ENCODE measurements at regions not wholly inside any gene's neighbourhood (a gene's known extent, or its start where the extent isn't known, plus 50 kb on each side); places are given as distances from the start of the nearest gene placed in this dataset.

DNA sequence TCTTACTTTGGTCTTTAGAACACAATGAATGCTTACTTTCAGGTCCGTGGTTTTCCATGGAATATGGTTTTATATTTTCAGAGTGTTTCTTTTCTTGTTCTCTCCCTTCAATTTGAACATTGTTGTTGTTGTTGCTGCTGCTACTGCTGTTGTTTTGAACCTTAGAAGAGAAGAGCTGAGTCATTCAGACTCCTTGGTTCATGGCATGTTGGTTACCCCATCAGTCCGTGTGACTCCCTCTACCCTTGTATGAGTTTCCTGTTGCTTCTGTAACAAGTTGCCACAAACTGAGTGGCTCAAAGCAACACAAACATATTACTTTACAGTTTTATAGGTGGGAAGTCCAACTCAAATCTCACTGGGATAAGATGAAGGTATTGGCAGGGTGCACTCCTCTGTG lies 511.0 kb downstream of the INSC start:
- no peak for DNase-seq

DNA sequence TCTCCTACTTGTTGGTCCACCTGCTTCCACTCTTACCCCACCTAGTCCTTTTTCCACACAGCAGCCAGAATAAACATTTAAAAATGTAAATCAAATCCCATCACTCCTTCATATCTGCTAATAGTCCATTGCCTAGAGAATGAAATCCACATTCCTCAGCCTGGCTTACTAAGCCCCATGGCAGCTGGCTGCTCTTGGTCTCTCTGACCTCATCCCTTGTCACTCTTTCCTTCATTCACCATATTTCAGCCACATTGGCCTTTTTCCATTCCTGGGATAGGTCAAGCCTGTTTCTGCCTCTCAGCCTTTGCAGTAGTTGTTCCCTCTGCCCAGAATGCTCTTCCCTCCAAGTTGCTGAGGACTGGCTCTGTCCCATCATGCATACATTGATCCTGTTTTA lies 512.8 kb downstream of the INSC start:
- DNase-seq, result no peak

DNA sequence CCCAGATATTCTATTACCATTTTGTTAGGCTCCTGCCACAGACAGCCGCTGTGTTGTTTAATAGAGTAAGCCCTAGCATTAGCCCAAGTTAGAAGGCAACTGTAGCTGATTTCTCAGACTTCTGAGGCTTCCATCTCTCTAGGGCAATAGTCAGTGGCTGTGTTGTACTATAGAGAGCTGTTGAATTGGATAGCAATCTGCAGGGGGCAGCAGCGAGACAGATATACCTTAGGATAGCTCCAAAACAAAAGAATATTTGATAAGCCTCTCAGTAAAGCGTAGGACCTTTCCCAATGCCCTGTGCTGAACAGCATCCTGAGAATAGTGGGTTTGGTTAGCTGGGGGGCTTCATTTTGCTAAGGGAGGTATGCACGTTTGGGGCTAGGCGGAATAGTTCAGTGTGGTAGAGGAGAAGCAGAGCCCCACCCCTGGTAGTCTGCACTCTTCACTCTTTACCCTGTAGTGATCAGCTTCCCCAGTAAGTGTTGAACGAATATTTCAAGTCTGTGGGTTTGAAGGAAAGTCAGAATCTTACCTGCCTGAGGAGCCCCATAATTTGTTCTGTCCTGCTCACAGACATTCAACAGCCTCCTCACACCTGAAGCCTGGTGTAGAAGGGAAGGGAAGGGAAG lies 515.1 kb downstream of the INSC start:
- DNase-seq, result no peak

DNA sequence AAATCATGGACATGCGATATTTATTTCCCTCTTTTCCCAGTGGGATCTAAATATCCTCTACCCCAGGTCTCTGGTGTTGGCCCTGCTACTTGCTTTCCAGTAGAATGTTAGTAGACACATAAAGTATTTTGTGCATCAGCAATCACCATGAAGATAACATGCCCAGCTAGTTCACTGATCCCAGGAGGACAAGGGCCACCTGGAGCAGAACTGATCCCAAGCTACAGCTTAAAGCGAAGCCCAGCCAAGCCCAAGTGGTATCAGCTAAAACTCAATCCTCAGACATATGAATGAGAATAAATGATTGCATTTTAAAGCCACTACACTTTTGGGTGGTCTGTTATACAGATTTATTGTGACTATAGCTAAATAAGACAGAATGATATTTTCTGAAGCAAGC lies 516.2 kb downstream of the INSC start:
- no peak for DNase-seq

DNA sequence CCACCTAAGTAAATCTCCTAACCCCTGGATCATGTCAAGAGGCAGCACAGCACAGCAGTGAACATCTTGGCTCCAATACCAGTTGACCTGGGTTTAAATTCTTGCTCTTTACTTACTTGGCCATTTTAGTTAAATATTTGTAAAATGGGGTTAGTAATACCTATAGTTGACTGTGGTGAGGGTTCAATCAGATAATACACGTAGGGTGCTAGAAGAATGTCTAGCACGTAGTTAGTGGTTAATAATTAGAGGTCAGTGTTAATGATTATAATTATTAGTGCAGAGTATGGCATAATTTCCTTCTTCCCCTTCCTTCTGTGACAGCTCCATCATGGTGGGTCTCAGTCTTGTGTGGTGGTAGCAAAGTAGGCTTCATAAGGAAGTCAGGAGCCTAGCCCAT lies 520.8 kb downstream of the INSC start:
- no peak for DNase-seq

DNA sequence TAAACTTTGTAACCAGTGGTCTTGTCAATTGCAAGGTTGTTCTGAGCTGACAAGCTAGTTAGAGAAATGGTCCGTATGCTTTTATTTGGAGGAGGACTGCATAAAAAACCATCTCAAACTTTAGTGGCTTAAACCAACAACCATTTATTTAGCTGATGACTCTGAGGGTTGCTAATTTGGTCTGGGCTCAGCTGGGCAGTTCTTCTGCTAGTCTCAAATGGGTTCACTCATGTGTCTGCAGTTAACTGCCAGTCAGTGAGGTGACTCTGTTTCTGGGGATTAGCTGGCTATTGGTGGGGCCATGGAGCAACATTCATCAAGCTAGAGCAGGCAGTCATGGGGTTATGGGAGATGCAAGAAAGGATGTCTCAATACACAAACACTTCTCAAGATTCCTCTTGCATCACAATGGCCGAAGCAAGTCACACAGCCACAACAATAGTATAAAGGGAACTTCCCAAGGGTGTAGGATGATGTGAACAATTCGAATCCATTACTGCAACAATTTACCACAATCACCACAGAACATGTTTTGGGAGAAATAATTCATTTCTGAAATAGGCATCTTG lies 521.9 kb downstream of the INSC start:
- DNase-seq, result no peak

DNA sequence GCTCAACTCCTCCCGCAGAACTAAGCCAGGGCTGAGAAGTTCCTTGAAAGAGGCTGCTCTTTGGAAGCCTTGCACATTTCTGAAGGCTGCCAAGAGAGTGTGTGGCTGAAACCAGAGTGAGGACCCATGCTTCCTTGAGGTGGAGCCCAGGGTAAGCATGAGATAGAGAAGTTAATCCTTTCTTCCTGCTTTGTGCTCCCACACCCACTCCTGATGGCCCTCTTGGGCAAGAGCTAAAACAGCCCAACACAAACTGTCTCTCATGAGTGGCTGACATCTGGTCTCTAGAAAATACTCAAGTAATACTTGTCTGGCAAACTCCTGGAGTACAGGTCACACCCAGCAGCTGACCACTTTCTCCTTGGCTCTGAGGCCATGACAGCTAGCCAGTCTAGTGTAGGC lies 523.7 kb downstream of the INSC start:
- no peak for DNase-seq

DNA sequence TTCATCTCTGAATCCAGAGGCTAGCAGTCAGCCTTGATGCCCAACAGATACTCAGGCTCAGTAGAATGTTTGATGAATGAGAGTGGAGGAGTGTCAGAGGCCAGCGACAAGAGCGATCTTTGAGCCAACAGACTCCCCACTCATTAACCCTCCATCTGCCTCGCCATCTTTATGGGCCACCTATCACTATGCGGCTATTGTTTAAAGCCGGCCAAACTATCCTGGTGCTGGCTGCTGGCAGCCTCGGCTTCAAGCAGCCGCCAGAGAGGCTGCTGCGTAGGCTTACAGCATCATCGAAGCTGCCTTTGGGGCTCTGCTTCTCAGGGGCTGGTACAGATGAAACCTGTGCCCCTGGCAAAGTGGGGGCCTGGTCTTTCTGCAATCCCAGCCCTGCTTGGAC lies 525.6 kb downstream of the INSC start:
- no peak for DNase-seq

DNA sequence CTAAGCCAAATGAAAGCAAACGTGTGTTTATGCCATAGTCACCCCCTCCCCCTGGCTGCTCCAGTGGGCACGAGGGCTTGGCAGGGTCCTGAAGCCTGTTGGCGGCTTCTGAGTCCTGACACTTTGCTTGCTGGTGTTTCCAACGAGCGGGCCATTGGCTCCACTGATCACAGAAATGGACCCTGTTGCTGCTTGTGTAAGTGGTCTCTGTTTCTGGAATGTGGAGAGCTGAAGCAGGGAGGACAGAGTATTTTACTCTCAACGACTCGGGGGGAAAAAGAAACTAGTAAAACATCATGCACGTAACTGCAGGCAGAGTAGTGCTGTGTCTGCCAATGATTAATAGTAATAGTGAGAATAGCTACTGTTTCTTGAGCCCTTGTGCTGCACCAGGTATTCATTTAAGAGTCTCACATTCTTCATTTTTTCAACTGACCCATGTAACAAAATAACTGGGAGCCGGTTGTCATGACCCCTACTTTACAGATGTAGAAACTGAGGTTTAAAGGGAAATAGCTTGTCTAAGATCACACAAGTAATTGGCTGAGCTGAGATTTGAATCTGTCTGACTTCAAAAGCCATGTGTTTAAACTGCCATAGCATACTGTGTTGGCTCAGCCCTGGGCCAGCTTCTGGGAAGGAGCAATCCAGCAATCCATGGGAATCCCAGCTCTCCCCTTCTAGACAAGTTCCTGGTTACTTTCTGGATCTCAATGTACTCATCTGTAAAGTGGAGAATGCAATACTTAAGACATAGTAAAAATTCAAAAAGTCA lies 526.7 kb downstream of the INSC start:
- DNase-seq, result no peak

DNA sequence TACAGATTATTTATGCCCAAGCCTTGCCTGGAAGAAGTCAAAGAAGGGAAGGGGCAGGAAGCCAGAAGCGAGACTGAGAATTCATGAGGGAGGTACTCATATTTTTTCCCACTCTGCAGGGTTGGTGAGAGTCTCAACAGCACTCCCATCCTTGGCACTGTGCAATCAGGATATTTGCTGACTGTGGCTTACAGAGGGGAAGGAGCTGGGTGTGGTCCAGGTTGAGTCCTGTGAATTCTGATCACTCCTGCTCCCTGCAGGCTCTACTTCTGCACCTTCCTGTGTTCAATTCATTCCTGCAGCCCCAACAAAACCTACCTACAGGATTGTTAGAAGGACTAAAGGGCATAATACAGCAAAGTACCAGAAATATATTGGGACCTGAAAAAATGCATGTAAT lies 530.5 kb downstream of the INSC start:
- no peak for DNase-seq

DNA sequence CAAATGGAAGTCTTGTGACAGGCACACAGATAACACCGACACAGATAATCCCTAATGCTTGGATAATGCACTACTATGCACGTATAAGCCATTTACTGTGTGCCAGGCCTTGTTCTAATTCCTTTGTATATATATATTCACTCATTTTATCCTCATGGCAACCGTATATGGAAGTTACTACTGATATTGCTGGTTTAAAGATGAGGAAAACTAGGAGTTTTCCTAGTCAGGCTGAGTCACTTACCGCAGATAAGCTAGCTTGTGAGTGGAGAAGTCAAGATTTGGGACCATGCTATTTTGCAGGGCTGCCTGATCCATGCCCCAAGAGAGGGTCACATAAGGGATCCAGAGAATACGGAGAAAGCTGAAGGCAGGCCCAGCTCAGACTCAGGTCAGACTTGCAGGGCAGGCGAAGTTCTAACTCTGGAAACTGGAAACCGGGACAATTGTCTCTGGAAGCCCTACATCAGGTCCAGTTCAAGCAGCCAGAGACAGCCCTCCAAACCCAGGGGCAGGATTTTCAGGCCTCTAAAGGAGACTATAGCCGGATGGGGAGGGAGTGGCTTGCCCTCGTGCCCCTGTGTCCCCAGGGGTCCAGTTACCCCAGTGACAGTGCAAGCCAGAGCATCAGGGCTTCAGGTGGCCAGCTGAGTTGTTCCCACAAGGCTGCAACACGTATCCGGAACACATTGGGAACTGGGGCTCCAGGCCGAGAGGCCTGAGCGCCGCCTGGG lies 534.8 kb downstream of the INSC start:
- no peak for DNase-seq

DNA sequence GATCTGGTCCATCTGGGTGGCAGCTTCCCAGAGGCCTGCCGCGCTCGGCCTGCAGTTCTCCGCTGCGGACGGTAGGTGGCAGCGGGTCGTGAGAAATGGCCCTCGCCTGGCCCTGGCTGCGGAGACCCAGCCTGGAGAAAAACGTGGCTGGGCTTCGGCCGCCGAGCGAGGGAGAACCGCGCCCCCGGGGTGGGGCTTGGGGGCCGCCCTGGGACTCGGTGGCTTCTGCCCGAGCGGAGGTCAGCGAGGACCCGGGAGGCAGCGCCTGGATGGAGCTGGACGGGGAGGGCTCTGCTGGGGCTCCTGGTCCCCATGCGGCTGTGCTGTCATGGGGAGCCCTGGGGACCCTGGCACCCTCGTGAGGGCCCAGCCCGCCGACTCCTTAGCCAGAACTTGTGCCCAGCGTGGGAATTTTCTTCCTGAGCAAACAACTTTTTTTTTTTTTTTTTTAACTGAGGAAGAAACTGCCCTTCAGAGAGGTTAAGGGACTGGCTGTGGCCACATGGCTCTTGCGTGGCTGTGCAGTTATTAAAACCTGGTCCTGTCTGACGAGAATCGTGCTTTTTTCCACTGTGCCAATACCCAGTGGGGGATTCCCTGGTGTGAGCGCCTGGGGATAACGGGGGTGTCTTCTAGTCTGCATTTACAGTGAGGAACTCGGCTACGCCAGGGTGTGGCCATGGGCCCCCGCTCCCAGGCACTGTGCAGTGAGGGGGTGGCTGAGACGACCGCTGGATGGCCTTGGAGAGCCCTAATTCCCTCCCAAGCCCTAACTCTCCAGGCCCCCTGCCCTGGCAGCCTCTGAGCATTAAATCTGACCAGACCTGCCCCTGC lies 535.6 kb downstream of the INSC start:
- peak; percentile 87 for DNase-seq

DNA sequence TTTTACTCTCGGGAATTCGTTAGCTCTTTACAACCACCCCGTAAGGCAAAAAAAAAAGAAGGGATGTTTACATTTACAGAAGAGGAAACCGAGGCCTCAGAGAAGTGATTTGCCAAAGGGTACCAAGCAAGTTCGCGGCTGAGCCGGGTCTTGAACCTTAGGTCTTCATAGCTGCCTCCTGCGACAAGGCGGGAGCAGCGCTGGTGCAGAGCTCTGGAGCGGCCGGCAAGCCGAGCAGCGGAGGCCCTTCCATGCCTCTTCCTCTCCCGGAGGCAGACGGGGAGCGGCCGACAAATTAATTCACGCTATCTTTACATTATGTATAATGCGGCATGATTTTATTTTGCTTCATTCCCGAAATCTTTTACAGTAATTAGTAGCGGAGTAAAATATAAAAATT lies 536.3 kb downstream of the INSC start:
- DNase-seq, result no peak

DNA sequence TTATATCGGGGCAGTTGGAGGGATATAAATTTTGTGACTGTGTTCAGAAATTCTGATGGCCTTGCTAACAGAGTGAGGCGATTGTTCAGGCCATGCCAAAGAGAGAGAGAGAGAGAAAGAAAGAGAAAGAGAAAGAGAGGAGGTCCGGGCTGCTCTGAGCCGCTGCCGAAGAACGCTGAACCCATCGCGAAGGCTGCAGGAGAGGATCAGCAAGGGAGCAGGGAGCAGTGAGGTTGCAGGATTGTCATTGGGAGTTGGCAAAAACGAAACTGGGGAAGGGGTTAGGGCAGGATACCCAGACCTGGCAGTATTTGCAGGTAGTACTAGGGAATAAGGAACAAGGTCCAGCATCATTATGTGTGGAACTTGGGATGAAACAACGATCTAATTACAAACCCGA lies 537.1 kb downstream of the INSC start:
- no peak for DNase-seq

DNA sequence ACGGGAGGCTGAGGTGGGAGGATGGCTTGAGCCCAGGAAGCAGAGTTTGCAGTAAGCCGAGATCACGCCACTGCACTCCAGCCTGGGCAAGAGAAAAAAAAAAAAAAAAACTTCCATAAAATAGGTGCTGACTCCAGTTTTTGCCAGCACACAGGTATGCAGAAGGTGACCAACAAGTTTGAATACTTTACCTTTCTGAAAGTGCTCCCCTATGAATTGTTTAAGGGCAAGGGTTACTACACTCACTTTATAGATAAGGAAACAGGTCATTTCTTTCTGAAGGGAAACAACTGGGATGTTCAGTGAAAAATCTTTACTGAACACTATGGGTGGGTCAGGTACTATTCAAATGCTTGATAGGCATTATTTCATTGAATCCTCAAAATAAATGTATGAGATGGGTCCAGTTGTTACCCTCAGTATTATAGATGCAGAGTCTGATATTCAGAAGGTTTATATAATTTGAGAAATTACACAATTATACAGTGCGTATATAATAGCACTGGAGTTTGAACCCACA lies 538.5 kb downstream of the INSC start:
- no peak for DNase-seq

DNA sequence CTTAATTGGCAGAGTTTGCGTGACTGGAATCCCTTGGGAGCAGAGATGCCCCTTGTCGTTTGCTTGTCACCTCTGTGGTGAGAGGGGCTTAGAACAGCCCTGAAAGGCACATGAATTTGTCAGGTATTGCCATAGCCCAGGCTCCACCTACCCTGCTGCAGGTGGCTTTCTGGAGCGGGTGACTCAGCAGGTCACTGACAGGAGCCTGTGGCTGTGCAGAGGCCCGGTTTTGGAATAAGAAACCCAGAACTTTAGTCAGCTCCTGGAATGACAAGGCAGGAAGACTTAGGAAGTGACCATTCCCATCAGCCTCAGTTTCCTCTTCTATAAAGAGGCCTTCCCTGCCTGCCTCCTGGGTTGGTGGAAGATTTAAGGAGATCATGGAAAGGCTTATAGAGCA lies 539.7 kb downstream of the INSC start:
- DNase-seq, result no peak

DNA sequence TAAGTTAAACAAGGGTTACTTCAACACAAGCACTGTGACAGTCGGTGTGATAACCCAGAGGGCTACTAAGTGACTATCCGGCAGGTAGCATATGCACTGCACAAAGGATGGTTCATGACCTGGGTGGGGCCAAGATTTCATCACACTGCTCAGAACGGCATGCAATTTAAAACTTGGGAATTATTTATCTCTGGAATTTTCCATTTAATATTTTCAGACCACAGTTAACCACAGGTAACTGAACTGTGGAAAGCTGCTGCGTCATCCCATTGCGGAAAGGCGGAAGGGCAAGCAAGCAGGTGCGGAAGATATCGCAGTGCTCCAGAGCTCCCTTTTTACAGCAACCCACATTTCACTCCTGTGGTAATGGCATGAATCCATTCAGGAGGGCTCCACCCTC lies 540.8 kb downstream of the INSC start:
- DNase-seq, result no peak

DNA sequence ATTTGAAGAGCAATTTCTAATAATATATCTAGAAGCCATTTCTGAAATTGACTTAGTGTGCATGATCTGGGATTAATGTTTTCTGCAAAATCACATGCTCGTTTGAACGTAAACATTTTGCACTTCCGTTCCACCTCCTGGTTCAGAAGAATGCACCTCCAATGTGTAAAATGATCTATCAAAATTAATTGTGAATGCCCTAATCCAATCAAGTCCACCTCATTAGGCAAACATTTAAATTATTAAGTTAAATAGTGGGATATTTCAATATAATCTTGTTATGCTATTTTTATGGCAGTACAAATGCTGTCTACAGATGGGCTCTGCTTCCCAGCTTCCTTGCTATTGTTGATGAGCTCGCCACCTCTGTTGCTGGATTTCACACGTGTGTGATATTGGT lies 542.5 kb downstream of the INSC start:
- no peak for DNase-seq

DNA sequence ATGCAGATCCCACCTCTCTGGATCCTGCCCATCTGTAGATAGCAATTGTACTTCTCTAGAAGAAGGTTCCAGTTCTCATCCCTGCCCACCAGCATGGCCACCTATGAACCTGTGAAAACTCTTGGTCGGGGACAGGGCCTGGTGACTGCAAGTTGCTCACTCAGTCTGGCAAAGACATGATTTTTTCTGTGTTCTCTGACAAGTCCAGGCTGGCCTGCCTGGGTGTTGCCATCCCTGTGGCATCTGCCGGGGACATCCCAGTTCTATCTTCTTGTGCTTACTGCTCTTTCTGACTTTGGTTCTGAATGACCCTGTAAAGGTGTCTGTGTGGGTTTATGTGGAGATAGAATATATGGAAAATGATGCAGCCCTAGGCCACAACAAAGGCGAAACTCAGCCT lies 545.8 kb downstream of the INSC start:
- DNase-seq, result no peak

DNA sequence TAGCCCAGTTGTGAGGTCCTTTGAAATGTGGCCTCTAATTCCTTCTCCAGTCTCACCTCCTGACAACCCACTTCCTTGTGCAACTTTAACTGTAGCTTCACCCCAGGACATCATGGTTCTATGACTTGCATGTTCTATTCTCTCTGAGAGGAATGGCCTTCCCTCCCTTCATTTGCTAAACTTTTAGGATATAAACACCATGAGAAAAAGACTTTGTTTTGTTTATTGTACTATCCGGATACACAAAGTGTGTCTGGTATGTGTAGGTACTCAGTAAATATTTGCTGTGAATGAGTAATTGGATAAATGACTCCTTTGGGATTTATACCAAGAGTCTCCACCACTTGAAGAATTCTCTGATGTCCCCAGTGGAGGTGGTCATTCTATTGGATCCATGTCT lies 547.6 kb downstream of the INSC start:
- no peak for DNase-seq

DNA sequence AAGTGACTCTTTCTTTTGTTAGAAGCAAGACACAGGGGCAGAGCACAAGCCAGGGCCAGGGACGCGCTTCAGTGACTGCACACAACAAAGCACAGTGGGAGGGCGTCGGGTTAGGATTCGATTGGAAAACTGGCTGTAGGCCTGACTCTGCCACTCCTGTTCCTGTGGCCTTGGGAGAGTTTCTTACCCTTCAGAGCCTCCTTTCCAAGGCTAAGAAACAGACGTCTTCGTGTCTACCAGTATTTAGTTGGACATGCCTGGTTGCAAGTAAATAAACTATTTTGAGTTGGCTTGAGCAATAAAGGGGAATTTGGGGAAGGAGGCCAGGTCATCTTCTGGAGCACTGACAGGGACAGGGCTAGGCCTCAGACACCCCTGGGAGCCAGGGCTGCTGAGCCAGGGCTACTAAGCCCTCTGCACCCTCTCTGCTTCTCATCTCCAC lies 549.1 kb downstream of the INSC start:
- DNase-seq, result no peak

DNA sequence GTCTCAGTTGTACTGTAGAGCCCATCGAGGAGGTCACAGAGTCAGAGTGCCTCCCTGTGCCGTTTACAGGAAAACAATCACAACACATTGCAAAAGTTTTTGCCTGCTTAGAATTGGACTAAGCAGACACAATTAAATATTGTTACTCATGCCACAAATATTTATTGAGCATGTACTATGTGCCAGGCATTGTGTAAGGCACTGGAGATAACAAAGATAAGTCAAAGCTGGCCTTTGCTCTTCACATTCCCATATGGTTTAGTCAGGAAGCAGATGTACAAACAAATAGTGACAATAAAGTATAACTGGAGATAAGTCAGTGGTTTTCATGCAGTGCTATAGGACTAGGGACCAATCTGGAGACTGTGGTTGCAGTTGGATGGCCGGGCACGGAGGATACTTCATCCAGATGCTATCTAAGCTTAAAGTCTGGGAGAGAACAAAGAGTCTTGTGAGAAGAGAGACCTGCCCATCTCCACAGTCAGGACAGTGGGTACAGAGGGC lies 550.7 kb downstream of the INSC start:
- peak; percentile 45 for DNase-seq

Data from T1000 (cell line).